ENCODE measurements at regions not wholly inside any gene's neighbourhood (a gene's known extent, or its start where the extent isn't known, plus 50 kb on each side); places are given as distances from the start of the nearest gene placed in this dataset.

DNA sequence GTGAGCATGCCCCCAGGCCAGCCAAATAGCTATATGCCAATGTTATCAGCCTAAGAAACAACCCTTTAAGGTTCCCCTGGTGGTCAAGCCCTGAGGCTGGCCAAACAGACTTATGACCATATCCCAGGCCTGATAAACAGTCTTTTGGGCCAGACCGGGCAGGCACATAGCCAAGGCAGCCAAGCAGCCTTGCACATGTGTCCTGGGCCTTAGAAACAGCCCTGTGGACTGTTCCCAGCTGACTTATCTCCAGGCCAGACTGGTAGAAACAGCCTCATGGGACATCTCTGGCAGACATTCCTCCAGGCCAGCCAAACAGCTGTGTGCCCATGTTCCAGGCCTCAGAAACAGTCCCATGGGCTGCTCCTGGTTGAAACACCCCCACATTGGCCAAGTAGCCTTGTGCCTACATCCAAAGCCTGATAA, 295.0 kb upstream of the MGAT4C start:
- H3K4ac ChIP-seq (ENCODE audit: low read depth, low read length) = no peak overlapping the region
- H4K20me1 ChIP-seq (ENCODE audit: control insufficient read depth, insufficient read depth, insufficient read length) = no peaks in the 10 kb centered on the region
- no peak overlapping the region for H3K18ac ChIP-seq (ENCODE audit: insufficient read length, low read depth, low read length)
- H3T11ph ChIP-seq (ENCODE audit: low read length) = no peak overlapping the region
- H4K91ac ChIP-seq (ENCODE audit: insufficient read length, low read depth, low read length) = no peak overlapping the region
- Mint-ChIP-seq H3K4me1 (no peaks in the 10 kb centered on the region), H3K36me3 (ENCODE audit: insufficient read depth in 1 of 3, low read depth in 3 of 3) (no peaks in the 10 kb centered on the region), H3K27me3 (ENCODE audit: low read depth) (no peaks in the 10 kb centered on the region), H3K4me3 (no peak overlapping the region), H3K9me3 (no peaks in the 10 kb centered on the region), H3K27ac (no peak overlapping the region)
- WGBS (ENCODE audit: extremely low coverage, insufficient read length, low lambda C conversion rate) = no CpG with 5 or more reads among the region's 1 CpG
- no peaks in the 10 kb centered on the region for H3K79me1 ChIP-seq (ENCODE audit: insufficient read depth, low read depth, low read length, poor library complexity, severe bottlenecking)
- H3K14ac ChIP-seq (ENCODE audit: insufficient read depth, low read length) = no peak overlapping the region
- H3K79me2 ChIP-seq (ENCODE audit: insufficient read depth, low read length) = no peaks in the 10 kb centered on the region
- H4K5ac ChIP-seq (ENCODE audit: insufficient read length, low read depth, low read length) = no peak overlapping the region
- no peak overlapping the region for H2BK5ac ChIP-seq (ENCODE audit: insufficient read length, low read length)
- H3K23me2 ChIP-seq (ENCODE audit: insufficient read length, low read depth, low read length, poor library complexity, severe bottlenecking) = no peaks in the 10 kb centered on the region
- no peak overlapping the region for H2BK15ac ChIP-seq (ENCODE audit: low read depth, low read length)
- H3K4me1 ChIP-seq (ENCODE audit: insufficient read depth, low read length) = no peaks in the 10 kb centered on the region
- H3K56ac ChIP-seq (ENCODE audit: insufficient read length, low read depth, low read length) = no peak overlapping the region
- H3K27ac ChIP-seq (ENCODE audit: insufficient read length, low read depth, low read length) = no peak overlapping the region
- H2AK5ac ChIP-seq (ENCODE audit: insufficient read length, low read length) = no peak overlapping the region
- no peak overlapping the region for H2AFZ ChIP-seq (ENCODE audit: low read length)
- no peak overlapping the region for H3K4me2 ChIP-seq (ENCODE audit: insufficient read depth, insufficient read length, low read length)
- no peak overlapping the region for H2BK20ac ChIP-seq (ENCODE audit: low read depth, low read length, poor library complexity, severe bottlenecking)
- TF ChIP-seq, protein P1, sequence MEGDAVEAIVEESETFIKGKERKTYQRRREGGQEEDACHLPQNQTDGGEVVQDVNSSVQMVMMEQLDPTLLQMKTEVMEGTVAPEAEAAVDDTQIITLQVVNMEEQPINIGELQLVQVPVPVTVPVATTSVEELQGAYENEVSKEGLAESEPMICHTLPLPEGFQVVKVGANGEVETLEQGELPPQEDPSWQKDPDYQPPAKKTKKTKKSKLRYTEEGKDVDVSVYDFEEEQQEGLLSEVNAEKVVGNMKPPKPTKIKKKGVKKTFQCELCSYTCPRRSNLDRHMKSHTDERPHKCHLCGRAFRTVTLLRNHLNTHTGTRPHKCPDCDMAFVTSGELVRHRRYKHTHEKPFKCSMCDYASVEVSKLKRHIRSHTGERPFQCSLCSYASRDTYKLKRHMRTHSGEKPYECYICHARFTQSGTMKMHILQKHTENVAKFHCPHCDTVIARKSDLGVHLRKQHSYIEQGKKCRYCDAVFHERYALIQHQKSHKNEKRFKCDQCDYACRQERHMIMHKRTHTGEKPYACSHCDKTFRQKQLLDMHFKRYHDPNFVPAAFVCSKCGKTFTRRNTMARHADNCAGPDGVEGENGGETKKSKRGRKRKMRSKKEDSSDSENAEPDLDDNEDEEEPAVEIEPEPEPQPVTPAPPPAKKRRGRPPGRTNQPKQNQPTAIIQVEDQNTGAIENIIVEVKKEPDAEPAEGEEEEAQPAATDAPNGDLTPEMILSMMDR (conservative IDR thresholded peaks at IDR 0.05) = no peak
- H2BK120ac ChIP-seq (ENCODE audit: low read depth, low read length, poor library complexity, severe bottlenecking) = no peak overlapping the region
- H2BK12ac ChIP-seq (ENCODE audit: insufficient read length, low read depth, low read length) = no peak overlapping the region
- H3K23ac ChIP-seq (ENCODE audit: insufficient read length, low read depth, low read length) = no peak overlapping the region
- H4K8ac ChIP-seq (replicated peaks; ENCODE audit: insufficient read length, low read depth, low read length) = no peak overlapping the region
- H3K27me3 ChIP-seq (ENCODE audit: insufficient read depth, low read length) = no peaks in the 10 kb centered on the region
- no peaks in the 10 kb centered on the region for H3K9me3 ChIP-seq (ENCODE audit: control insufficient read depth, low read depth, low read length)
- no peak for DNase-seq
- H3K9ac ChIP-seq (ENCODE audit: extremely low read depth, insufficient read length, low read length) = no peak overlapping the region
